Thyroid gland (tissue), 4 donors: ENCODE measurements at regions not wholly inside any gene's neighbourhood (a gene's known extent, or its start where the extent isn't known, plus 50 kb on each side); places are given as distances from the start of the nearest gene placed in this dataset.

Experiments
- DNase-seq, 2 donors: peaks; one replicate each; pipeline ENCODE4 v3.0.0-alpha.2; 2019
- H3K27ac ChIP-seq, 3 donors: fragments of 200-600 bp; sonication (generic); 1 replicate in 2 of 3; 2 replicates in 1 of 3; pipeline ENCODE4 v1.5.1; 2016 to 2019; ENCODE audit warnings: mild to moderate bottlenecking in 1 of 3, moderate library complexity in 1 of 3
- H3K27me3 ChIP-seq: fragments of 200-600 bp; sonication (generic); one replicate; pipeline ENCODE4 v1.5.1; 2019
- H3K36me3 ChIP-seq, 2 donors: fragments of 200-600 bp; sonication (generic); one replicate each; pipeline ENCODE4 v1.5.1; 2016 to 2019
- H3K4me1 ChIP-seq, 2 donors: fragments of 200-600 bp; sonication (generic); one replicate each; pipeline ENCODE4 v1.5.1; 2017 to 2019
- H3K4me3 ChIP-seq, 3 donors: fragments of 200-600 bp; sonication (generic); replicated peaks in 1 of 3; 1 replicate in 2 of 3; 2 replicates in 1 of 3; pipeline ENCODE4 v1.5.1; 2016; ENCODE audit warnings: mild to moderate bottlenecking in 1 of 3
- H3K9me3 ChIP-seq: fragments of 200-600 bp; sonication (generic); one replicate; pipeline ENCODE4 v1.5.1; 2017
- POLR2A ChIP-seq, 2 donors: fragments of 450-650 bp; IDR thresholded peaks; one replicate each; pipeline ENCODE4 v1.6.1; 2017; ENCODE audit warnings: antibody characterized with exemption in 2 of 2, mild to moderate bottlenecking in 2 of 2, moderate library complexity in 1 of 2
- WGBS, 2 donors: methylation state at CpG; one replicate each; pipeline ENCODE4 v1.1.5; 2017; 5-methylcytosine and 5-hydroxymethylcytosine counted together
- intact Hi-C: fragments of 100-400 bp; cut with DNase I; formaldehyde crosslinking; loops from one replicate; pipeline ENCODE4 v1.15.1; 2023
- TF ChIP-seq, protein P1 (sequence below), 6 experiments: fragments of 200-600 bp in 3 of 6; fragments of 450-650 bp in 3 of 6; sonication (generic) in 3 of 6; IDR thresholded peaks; one replicate each; pipeline ENCODE4 v1.5.1; 2016 to 2019; ENCODE audit warnings: antibody characterized with exemption in 6 of 6, mild to moderate bottlenecking in 2 of 6, inconsistent platforms in 1 of 6, moderate library complexity in 1 of 6

DNA sequence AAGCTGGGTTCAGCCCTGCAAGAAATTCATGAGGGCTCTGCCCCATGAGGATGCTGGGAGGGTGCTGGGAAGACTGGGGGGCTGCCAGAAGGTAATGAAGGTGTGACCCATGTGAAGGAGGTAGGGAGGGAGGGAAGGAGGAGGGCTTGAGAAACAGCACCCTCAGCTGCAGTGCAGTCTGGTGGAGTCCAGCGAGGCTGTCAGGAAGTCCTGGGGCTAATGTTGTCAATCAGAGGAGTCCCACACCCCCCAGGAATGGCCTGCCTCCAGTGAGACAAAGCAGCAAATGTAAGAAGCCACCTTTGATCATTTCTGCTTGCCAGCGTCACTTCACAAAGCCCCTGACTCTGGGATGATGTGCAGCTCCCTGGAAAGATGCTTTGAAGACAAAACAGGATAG, 248.4 kb downstream of the SH3BP4 start:
- Histone ChIP-seq H3K36me3 (no peaks in the 10 kb centered on the region), H3K4me1 (no peaks in the 10 kb centered on the region), H3K27me3 (no peaks in the 10 kb centered on the region), H3K9me3 (no peaks in the 10 kb centered on the region), H3K27ac (no peak overlapping the region), H3K4me3 (no peak overlapping the region)
- intact Hi-C loops = no loop called here
- 69 to 73% methylated on average over 2 of the region's 2 CpGs for WGBS, 2 donors
- no peak for DNase-seq
- TF ChIP-seq, protein P1, sequence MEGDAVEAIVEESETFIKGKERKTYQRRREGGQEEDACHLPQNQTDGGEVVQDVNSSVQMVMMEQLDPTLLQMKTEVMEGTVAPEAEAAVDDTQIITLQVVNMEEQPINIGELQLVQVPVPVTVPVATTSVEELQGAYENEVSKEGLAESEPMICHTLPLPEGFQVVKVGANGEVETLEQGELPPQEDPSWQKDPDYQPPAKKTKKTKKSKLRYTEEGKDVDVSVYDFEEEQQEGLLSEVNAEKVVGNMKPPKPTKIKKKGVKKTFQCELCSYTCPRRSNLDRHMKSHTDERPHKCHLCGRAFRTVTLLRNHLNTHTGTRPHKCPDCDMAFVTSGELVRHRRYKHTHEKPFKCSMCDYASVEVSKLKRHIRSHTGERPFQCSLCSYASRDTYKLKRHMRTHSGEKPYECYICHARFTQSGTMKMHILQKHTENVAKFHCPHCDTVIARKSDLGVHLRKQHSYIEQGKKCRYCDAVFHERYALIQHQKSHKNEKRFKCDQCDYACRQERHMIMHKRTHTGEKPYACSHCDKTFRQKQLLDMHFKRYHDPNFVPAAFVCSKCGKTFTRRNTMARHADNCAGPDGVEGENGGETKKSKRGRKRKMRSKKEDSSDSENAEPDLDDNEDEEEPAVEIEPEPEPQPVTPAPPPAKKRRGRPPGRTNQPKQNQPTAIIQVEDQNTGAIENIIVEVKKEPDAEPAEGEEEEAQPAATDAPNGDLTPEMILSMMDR (IDR thresholded peaks at IDR 0.05) = no peak

DNA sequence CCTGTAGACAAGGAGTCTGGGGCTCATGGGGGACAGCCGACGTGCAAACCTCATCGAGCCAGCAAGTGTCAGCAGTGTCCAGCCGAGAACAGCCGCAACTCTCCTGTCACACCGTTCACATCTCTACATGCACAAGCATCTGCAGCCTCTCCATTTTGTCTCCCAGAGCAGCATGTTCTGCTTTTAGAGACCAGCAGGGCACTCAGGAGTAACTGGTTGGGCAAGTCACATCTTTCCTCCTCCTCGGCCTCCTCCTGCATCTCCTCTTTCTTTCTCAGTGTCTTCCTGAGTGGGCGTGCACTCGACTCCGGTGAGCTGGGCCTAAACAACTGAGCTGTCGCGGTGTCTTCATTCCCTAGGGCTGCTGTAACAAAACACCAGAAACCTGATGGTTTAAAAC, 249.9 kb downstream of the SH3BP4 start:
- no peak overlapping the region for H3K4me3 ChIP-seq
- no peak overlapping the region for H3K27ac ChIP-seq
- no peak for TF ChIP-seq POLR2A (IDR thresholded peaks at IDR 0.05)
- TF ChIP-seq, protein P1 (IDR thresholded peaks at IDR 0.05) = no peak
- no peaks in the 10 kb centered on the region for H3K36me3 ChIP-seq
- intact Hi-C loops = no loop called here
- H3K27me3 ChIP-seq = no peaks in the 10 kb centered on the region
- H3K4me1 ChIP-seq = no peaks in the 10 kb centered on the region
- 43 to 49% methylated on average over 12 of the region's 12 CpGs for WGBS, 2 donors
- DNase-seq = no peak
- H3K9me3 ChIP-seq = no peaks in the 10 kb centered on the region

GRCh38 chr2:235204948-235205347, 253.1 kb downstream of the SH3BP4 start:
- H3K36me3 ChIP-seq = no peaks in the 10 kb centered on the region
- H3K27me3 ChIP-seq = no peaks in the 10 kb centered on the region
- DNase-seq = no peak
- H3K9me3 ChIP-seq = no peaks in the 10 kb centered on the region
- TF ChIP-seq, protein P1 (IDR thresholded peaks at IDR 0.05) = no peak
- TF ChIP-seq POLR2A (IDR thresholded peaks at IDR 0.05) = no peak
- WGBS, 2 donors = 86 to 90% methylated on average over 5 of the region's 5 CpGs
- no peaks in the 10 kb centered on the region for H3K4me1 ChIP-seq
- no peak overlapping the region for H3K4me3 ChIP-seq
- no peak overlapping the region for H3K27ac ChIP-seq
- intact Hi-C loops = no loop called here

DNA sequence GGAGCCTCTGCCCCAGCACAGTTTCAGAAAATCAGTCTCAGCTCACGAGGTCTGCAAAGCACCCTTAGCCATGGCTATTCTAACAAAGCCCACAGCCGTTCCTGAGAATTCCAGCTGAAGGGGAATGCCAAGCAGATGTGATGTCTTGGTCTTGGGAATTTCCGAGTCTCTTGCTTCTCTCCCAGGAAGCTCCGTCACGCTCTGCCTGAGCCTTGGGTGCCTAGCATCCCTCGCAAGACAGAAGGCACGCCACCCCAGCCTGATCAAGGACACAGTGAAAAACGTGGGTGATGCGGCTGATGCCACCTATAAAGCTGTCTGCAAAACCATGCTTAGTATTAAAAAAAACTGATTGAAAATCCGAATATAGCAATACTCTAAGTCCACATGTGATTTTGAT, 254.6 kb downstream of the SH3BP4 start:
- WGBS, 2 donors = 74 to 76% methylated on average over 10 of the region's 10 CpGs
- Histone ChIP-seq H3K4me1 (no peaks in the 10 kb centered on the region), H3K9me3 (no peaks in the 10 kb centered on the region), H3K36me3 (no peaks in the 10 kb centered on the region), H3K4me3 (no peak overlapping the region), H3K27me3 (no peaks in the 10 kb centered on the region), H3K27ac (no peak overlapping the region)
- intact Hi-C loops = no loop called here
- TF ChIP-seq, protein P1 (IDR thresholded peaks at IDR 0.05) = no peak
- no peak for TF ChIP-seq POLR2A (IDR thresholded peaks at IDR 0.05)
- no peak for DNase-seq

DNA sequence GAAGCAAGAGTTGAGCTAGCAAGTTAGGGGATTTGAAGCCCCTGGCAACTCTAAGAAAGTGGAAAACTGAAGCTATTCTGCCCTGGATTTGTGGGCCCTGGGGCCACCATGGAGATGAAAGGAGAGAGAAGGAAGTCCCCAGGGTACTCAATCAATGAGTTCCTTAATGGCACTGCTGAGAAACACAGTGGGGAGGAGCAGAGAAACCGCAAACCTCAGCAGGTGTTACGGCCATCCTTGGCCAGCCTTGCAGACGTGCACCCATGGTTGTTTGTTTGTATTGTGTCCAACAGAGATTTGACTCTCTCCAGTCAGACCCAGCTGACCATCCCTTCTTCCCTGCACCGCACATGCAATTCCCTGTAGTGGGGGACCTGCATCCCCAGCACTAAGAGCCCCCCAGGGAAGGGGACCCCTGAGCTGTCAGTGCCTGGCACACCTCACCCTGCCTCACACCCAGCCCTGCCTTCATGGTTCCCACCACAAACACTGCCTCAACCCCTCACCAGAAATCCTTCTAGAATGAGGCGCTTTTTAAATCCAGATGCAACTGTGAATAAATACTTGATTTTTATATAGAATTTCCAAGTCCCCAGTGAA, 255.3 kb downstream of the SH3BP4 start:
- intact Hi-C loops = no loop called here
- H3K27ac ChIP-seq = no peak overlapping the region
- H3K27me3 ChIP-seq = no peaks in the 10 kb centered on the region
- 52 to 71% methylated on average over 5 of the region's 5 CpGs for WGBS, 2 donors
- DNase-seq = no peak
- no peaks in the 10 kb centered on the region for H3K4me1 ChIP-seq
- TF ChIP-seq POLR2A (IDR thresholded peaks at IDR 0.05) = no peak
- TF ChIP-seq, protein P1 (IDR thresholded peaks at IDR 0.05) = no peak
- H3K9me3 ChIP-seq = no peaks in the 10 kb centered on the region
- no peaks in the 10 kb centered on the region for H3K36me3 ChIP-seq
- no peak overlapping the region for H3K4me3 ChIP-seq
